ENCODE measurements at regions not wholly inside any gene's neighbourhood (a gene's known extent, or its start where the extent isn't known, plus 50 kb on each side); places are given as distances from the start of the nearest gene placed in this dataset.
"Not testable (repeated sequence)": the region's sequence is repeated elsewhere in the genome, so short reads cannot be mapped to it uniquely, and the experiment has no call there.

DNA sequence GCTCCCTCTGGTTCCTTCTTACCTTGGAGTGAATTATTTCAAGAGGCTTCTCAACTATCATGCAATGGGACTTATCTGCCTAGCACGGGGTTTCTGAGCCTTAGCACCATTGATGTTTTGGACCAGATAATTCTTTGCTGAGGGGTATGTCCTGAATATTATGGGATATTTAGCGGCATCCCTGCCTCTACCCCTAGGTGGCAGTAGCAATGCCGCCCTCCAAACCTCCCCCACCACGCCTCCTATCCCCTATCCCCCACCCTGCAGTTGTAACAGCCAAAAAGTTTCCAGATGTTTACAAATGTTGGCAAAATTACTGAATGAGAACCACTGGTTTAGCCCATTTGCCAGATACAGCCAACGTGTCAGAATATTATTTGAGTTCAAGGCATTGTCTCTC lies 125.5 kb downstream of the POSTN start:
- no peak for TF ChIP-seq CTCF (IDR thresholded peaks at IDR 0.05; ENCODE audit: unreplicated experiment in 3 of 3)
- H3K36me3 Mint-ChIP-seq (ENCODE audit: low read depth): no peaks in the 10 kb centered on the region
- no peaks in the 10 kb centered on the region for H3K27me3 Mint-ChIP-seq (ENCODE audit: low read depth)
- H3K4me1 Mint-ChIP-seq: no peaks in the 10 kb centered on the region
- peaks cover 6% of the 10 kb centered on the region for H3K9me3 Mint-ChIP-seq
- peak overlapping the region in 1 of 3 experiments; percentile 26 for H3K27ac Mint-ChIP-seq
- H3K4me3 Mint-ChIP-seq: no peak overlapping the region

DNA sequence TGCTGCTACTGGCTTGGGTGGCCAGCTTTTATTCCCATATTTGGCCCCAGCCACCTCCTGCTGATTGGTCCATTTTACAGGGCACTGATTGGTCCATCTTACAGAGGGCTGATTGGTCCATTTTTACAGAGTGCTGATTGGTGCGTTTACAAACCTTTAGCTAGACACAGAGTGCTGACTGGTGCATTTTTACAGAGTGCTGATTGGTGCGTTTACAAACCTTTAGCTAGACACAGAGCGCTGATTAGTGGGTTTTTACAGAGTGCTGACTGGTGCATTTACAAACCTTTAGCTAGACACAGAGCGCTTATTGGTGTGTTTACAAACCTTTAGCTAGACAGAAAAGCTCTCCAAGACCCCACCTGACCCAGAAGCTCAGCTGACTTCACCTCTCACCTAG lies 126.3 kb downstream of the POSTN start:
- H3K27me3 Mint-ChIP-seq (ENCODE audit: low read depth); H3K4me3 Mint-ChIP-seq; H3K9me3 Mint-ChIP-seq; H3K27ac Mint-ChIP-seq; H3K36me3 Mint-ChIP-seq (ENCODE audit: low read depth); H3K4me1 Mint-ChIP-seq: not testable (repeated sequence)

- Mint-ChIP-seq H3K9me3 (peaks cover 10% of the 10 kb centered on the region), H3K27me3 (ENCODE audit: low read depth) (no peaks in the 10 kb centered on the region), H3K4me3 (no peak overlapping the region), H3K27ac (peak overlapping the region in 2 of 3 experiments; percentile 5 to 76), H3K4me1 (peaks cover 16% of the 10 kb centered on the region), H3K36me3 (ENCODE audit: low read depth) (no peaks in the 10 kb centered on the region)
- TF ChIP-seq CTCF (IDR thresholded peaks at IDR 0.05; ENCODE audit: unreplicated experiment in 3 of 3): no peak
Observed at GRCh38 chr13:37460166-37460565, 138.4 kb downstream of the POSTN start.

GRCh38 chr13:37457612-37458011 lies 141.0 kb downstream of the POSTN start:
- peak overlapping the region in 2 of 3 experiments; percentile 4 to 83 for H3K27ac Mint-ChIP-seq
- no peak for TF ChIP-seq CTCF (IDR thresholded peaks at IDR 0.05; ENCODE audit: unreplicated experiment in 3 of 3)
- H3K36me3 Mint-ChIP-seq (ENCODE audit: low read depth): no peaks in the 10 kb centered on the region
- H3K4me1 Mint-ChIP-seq: peaks cover 16% of the 10 kb centered on the region
- H3K9me3 Mint-ChIP-seq: peaks cover 4% of the 10 kb centered on the region
- no peaks in the 10 kb centered on the region for H3K27me3 Mint-ChIP-seq (ENCODE audit: low read depth)
- no peak overlapping the region for H3K4me3 Mint-ChIP-seq

DNA sequence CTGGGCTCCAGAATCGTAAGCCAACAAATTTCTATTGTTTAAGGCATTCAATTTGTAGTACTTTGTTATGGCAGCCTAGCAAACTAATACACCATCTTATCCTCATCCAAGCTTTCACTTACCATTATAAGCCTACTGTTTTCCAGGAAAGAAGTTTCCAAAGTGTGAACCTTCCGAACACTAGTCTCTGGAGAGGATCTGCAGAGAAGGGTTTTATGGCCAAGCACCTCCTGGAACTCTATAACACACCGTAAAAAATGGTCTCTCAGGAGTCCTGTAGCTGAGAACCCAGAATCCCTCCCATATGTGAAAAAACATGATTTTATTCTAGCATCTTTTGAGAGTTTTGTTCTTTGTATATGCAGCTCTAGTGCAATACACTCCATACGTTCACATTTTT lies 142.1 kb downstream of the POSTN start:
- H3K9me3 Mint-ChIP-seq: peaks cover 4% of the 10 kb centered on the region
- no peak overlapping the region for H3K4me3 Mint-ChIP-seq
- H3K27ac Mint-ChIP-seq: no peak overlapping the region
- TF ChIP-seq CTCF (IDR thresholded peaks at IDR 0.05; ENCODE audit: unreplicated experiment in 3 of 3): no peak
- H3K4me1 Mint-ChIP-seq: peaks cover 16% of the 10 kb centered on the region
- H3K36me3 Mint-ChIP-seq (ENCODE audit: low read depth): no peaks in the 10 kb centered on the region
- no peaks in the 10 kb centered on the region for H3K27me3 Mint-ChIP-seq (ENCODE audit: low read depth)

GRCh38 chr13:37456041-37456440 lies 142.5 kb downstream of the POSTN start:
- no peak for TF ChIP-seq CTCF (IDR thresholded peaks at IDR 0.05; ENCODE audit: unreplicated experiment in 3 of 3)
- no peak overlapping the region for H3K4me3 Mint-ChIP-seq
- peaks cover 4% of the 10 kb centered on the region for H3K9me3 Mint-ChIP-seq
- no peaks in the 10 kb centered on the region for H3K27me3 Mint-ChIP-seq (ENCODE audit: low read depth)
- no peaks in the 10 kb centered on the region for H3K36me3 Mint-ChIP-seq (ENCODE audit: low read depth)
- H3K4me1 Mint-ChIP-seq: peaks cover 16% of the 10 kb centered on the region
- H3K27ac Mint-ChIP-seq: no peak overlapping the region
